ENCODE measurements at regions not wholly inside any gene's neighbourhood (a gene's known extent, or its start where the extent isn't known, plus 50 kb on each side); places are given as distances from the start of the nearest gene placed in this dataset.

- no peaks in the 10 kb centered on the region for H3K36me3 ChIP-seq (ENCODE audit: control insufficient read depth, insufficient read depth, low read length)
- H3K27me3 ChIP-seq (ENCODE audit: control insufficient read depth, insufficient read depth, low read length): no peaks in the 10 kb centered on the region
- FAIRE-seq (no peak), DNase-seq (ENCODE audit: low read depth) (no peak)
- TF ChIP-seq CTCF (IDR thresholded peaks at IDR 0.05; ENCODE audit: insufficient read depth, low read length, severe bottlenecking): no peak
- no peak overlapping the region for H3K4me3 ChIP-seq (ENCODE audit: low read depth, low read length)
Measured at GRCh38 chr3:188085584-188086560, 68.1 kb upstream of the LPP start.

GRCh38 chr3:188088948-188089685 is 64.8 kb upstream of the LPP start:
- TF ChIP-seq CTCF (IDR thresholded peaks at IDR 0.05; ENCODE audit: insufficient read depth, low read length, severe bottlenecking): no peak
- Histone ChIP-seq H3K27me3 (ENCODE audit: control insufficient read depth, insufficient read depth, low read length) (no peaks in the 10 kb centered on the region), H3K4me3 (ENCODE audit: low read depth, low read length) (no peak overlapping the region), H3K36me3 (ENCODE audit: control insufficient read depth, insufficient read depth, low read length) (no peaks in the 10 kb centered on the region)
- no peak for FAIRE-seq
- peak; percentile 61 for DNase-seq (ENCODE audit: low read depth)

- no peak for TF ChIP-seq CTCF (IDR thresholded peaks at IDR 0.05; ENCODE audit: insufficient read depth, low read length, severe bottlenecking)
- no peak for DNase-seq (ENCODE audit: low read depth)
- Histone ChIP-seq H3K36me3 (ENCODE audit: control insufficient read depth, insufficient read depth, low read length) (no peaks in the 10 kb centered on the region), H3K4me3 (ENCODE audit: low read depth, low read length) (no peak overlapping the region), H3K27me3 (ENCODE audit: control insufficient read depth, insufficient read depth, low read length) (no peaks in the 10 kb centered on the region)
- FAIRE-seq: no peak
Measured at GRCh38 chr3:188090620-188091309, 63.2 kb upstream of the LPP start.

- H3K4me3 ChIP-seq (ENCODE audit: low read depth, low read length): no peak overlapping the region
- TF ChIP-seq CTCF (IDR thresholded peaks at IDR 0.05; ENCODE audit: insufficient read depth, low read length, severe bottlenecking): no peak
- H3K36me3 ChIP-seq (ENCODE audit: control insufficient read depth, insufficient read depth, low read length): no peaks in the 10 kb centered on the region
- FAIRE-seq: peak; percentile 23
- no peaks in the 10 kb centered on the region for H3K27me3 ChIP-seq (ENCODE audit: control insufficient read depth, insufficient read depth, low read length)
- no peak for DNase-seq (ENCODE audit: low read depth)
Measured at GRCh38 chr3:188091746-188092145, 62.2 kb upstream of the LPP start.

- no peak for TF ChIP-seq CTCF (IDR thresholded peaks at IDR 0.05; ENCODE audit: insufficient read depth, low read length, severe bottlenecking)
- no peak for DNase-seq (ENCODE audit: low read depth)
- FAIRE-seq: no peak
Measured at GRCh38 chr3:188092648-188093047, 61.3 kb upstream of the LPP start.

More at GRCh38 chr3:188092648-188093047, 61.3 kb upstream of the LPP start:
- H3K27me3 ChIP-seq (ENCODE audit: control insufficient read depth, insufficient read depth, low read length): no peaks in the 10 kb centered on the region
- no peak overlapping the region for H3K4me3 ChIP-seq (ENCODE audit: low read depth, low read length)
- H3K36me3 ChIP-seq (ENCODE audit: control insufficient read depth, insufficient read depth, low read length): no peaks in the 10 kb centered on the region
